Endothelial cell of umbilical vein (primary cell): ENCODE measurements at regions not wholly inside any gene's neighbourhood (a gene's known extent, or its start where the extent isn't known, plus 50 kb on each side); places are given as distances from the start of the nearest gene placed in this dataset.

Experiments used
- BruUV-seq: library from RNA; stranded (reverse); fragments of 400-500 nt; replicated peaks from 2 replicates; lab custom pipeline; 2021; lab: Mats Ljungman, UMichigan
- CTCF ChIA-PET: fragments of 300-600, 350-600 bp; sonication (Branson Sonifier 250); formaldehyde crosslinking; loops from one replicate; lab custom pipeline; 2021; ENCODE audit warnings: antibody characterized with exemption, inconsistent platforms; lab: Charles Lee
- POLR2A ChIA-PET: fragments of 300-600, 350-600 bp; sonication (Branson Sonifier 250); formaldehyde crosslinking; loops from one replicate; lab custom pipeline; 2021; ENCODE audit warnings: antibody characterized with exemption, inconsistent platforms; lab: Charles Lee
- DNase-seq: peaks from one replicate; pipeline ENCODE4 v3.0.0-alpha.2; 2011; ENCODE audit warnings: low read depth, low spot score
- FAIRE-seq: peaks from 2 replicates; lab custom pipeline; 2011; peaks lifted over from hg19 to GRCh38; lab: Jason Lieb, UNC
- H2AFZ ChIP-seq: 2 replicates; pipeline ENCODE4 v1.6.0; 2012; ENCODE audit warnings: low read depth, low read length, control low read depth, inconsistent platforms
- H3K27ac ChIP-seq: 2 replicates; pipeline ENCODE4 v1.5.1; 2011; ENCODE audit warnings: low read depth, mild to moderate bottlenecking, control low read depth, low read length, moderate library complexity; ENCODE audit not compliant: insufficient read depth
- H3K27me3 ChIP-seq, 2 experiments: 2 replicates each; pipeline versions ENCODE4 v1.6.0 to v1.6.1; 2011; ENCODE audit warnings: low read length in 2 of 2, mixed read lengths in 1 of 2; ENCODE audit not compliant: control insufficient read depth in 2 of 2, insufficient read depth in 2 of 2
- H3K36me3 ChIP-seq, 2 experiments: 2 replicates in 1 of 2; 3 replicates in 1 of 2; pipeline ENCODE4 v1.5.1; 2011; ENCODE audit warnings: low read length in 2 of 2, mild to moderate bottlenecking in 1 of 2, moderate library complexity in 1 of 2; ENCODE audit not compliant: control insufficient read depth in 2 of 2, insufficient read depth in 2 of 2; ENCODE audit errors: extremely low read depth in 1 of 2
- H3K4me1 ChIP-seq: 3 replicates; pipeline ENCODE4 v1.5.1; 2011; ENCODE audit warnings: mild to moderate bottlenecking, low read length; ENCODE audit not compliant: control insufficient read depth, insufficient read depth; ENCODE audit errors: extremely low read depth
- H3K4me2 ChIP-seq: 2 replicates; pipeline ENCODE4 v1.6.1; 2011; ENCODE audit warnings: low read length, control low read depth, mixed read lengths; ENCODE audit not compliant: insufficient read depth
- H3K4me3 ChIP-seq, 3 experiments: fragments of 200-600 bp in 1 of 3; sonication (generic), shearing (Covaris generic) in 1 of 3; replicated peaks in 1 of 3; 2 replicates each; pipeline ENCODE4 v1.5.1; 2011 to 2016; ENCODE audit warnings: control low read depth in 3 of 3, low read length in 3 of 3, mild to moderate bottlenecking in 2 of 3, inconsistent platforms in 1 of 3, low read depth in 1 of 3, moderate library complexity in 1 of 3; ENCODE audit not compliant: insufficient read depth in 1 of 3
- H3K79me2 ChIP-seq: 2 replicates; pipeline ENCODE4 v1.6.0; 2012; ENCODE audit warnings: low read length, inconsistent platforms; ENCODE audit not compliant: control insufficient read depth, insufficient read depth
- H3K9ac ChIP-seq: replicated peaks from 2 replicates; pipeline ENCODE3; 2011; ENCODE audit warnings: low read length, control low read depth; ENCODE audit not compliant: insufficient read depth; ENCODE audit errors: extremely low read depth
- H3K9me1 ChIP-seq: replicated peaks from 3 replicates; pipeline ENCODE4 v1.6.0; 2011; ENCODE audit warnings: mild to moderate bottlenecking, low read length; ENCODE audit not compliant: control insufficient read depth, insufficient read depth; ENCODE audit errors: extremely low read depth
- H3K9me3 ChIP-seq: replicated peaks from 2 replicates; pipeline ENCODE4 v1.5.1; 2012; ENCODE audit warnings: low read length, inconsistent platforms; ENCODE audit not compliant: control insufficient read depth, insufficient read depth
- H4K20me1 ChIP-seq: replicated peaks from 2 replicates; pipeline ENCODE3; 2011; ENCODE audit warnings: mild to moderate bottlenecking, low read length; ENCODE audit not compliant: control insufficient read depth, insufficient read depth; ENCODE audit errors: extremely low read depth
- EZH2 ChIP-seq: IDR thresholded peaks from 2 replicates; pipeline ENCODE4 v1.6.1; 2012; ENCODE audit warnings: borderline replicate concordance, low read depth, mild to moderate bottlenecking, moderate library complexity, low read length, inconsistent platforms; ENCODE audit not compliant: severe bottlenecking
- FOS ChIP-seq: IDR thresholded peaks from 2 replicates; pipeline ENCODE4 v1.6.1; 2011; ENCODE audit warnings: mild to moderate bottlenecking, low read length, moderate library complexity, borderline replicate concordance; ENCODE audit not compliant: insufficient read depth
- GATA2 ChIP-seq: IDR thresholded peaks from 2 replicates; pipeline ENCODE4 v1.7.0; 2011; ENCODE audit warnings: low read depth, mild to moderate bottlenecking, moderate library complexity, mixed read lengths, low read length; ENCODE audit not compliant: insufficient read length, insufficient read depth
- JUN ChIP-seq: IDR thresholded peaks from 2 replicates; pipeline ENCODE4 v1.6.1; 2011; ENCODE audit warnings: borderline replicate concordance, low read depth; ENCODE audit not compliant: insufficient read length, insufficient read depth
- MYC ChIP-seq: IDR thresholded peaks from one replicate; pipeline ENCODE4 v1.6.1; 2011; ENCODE audit warnings: mild to moderate bottlenecking, low read depth, low read length
- POLR2A ChIP-seq: IDR thresholded peaks from 2 replicates; pipeline ENCODE4 v1.6.1; 2012; ENCODE audit warnings: low read depth, mild to moderate bottlenecking, control low read depth, low read length
- POLR2AphosphoS5 ChIP-seq: IDR thresholded peaks from 2 replicates; pipeline ENCODE4 v1.6.1; 2012; ENCODE audit warnings: low read depth, mild to moderate bottlenecking, control low read depth, low read length, moderate library complexity; ENCODE audit not compliant: insufficient read depth
- dilution Hi-C: fragments of 300-500 bp; cut with MboI; formaldehyde crosslinking; loops from one replicate; pipeline ENCODE4 v1.15.0; 2019; ENCODE audit warnings: low sequenced_read_pairs; ENCODE audit not compliant: extremely low pct_ligation_motif_present
- intact Hi-C: fragments of 100-400 bp; cut with micrococcal nuclease; formaldehyde crosslinking; loops from one replicate; pipeline ENCODE4 v1.10.0; 2022
- TF ChIP-seq, protein P1 (sequence below), 2 donors: IDR thresholded peaks; 1 replicate in 1 of 2; 2 replicates in 1 of 2; pipeline ENCODE4 v1.5.1; 2011; ENCODE audit warnings: low read length in 2 of 2, mild to moderate bottlenecking in 2 of 2, moderate library complexity in 2 of 2, control low read depth in 1 of 2, inconsistent platforms in 1 of 2, low read depth in 1 of 2; ENCODE audit not compliant: insufficient read depth in 1 of 2; ENCODE audit errors: extremely low read depth in 1 of 2
- TF ChIP-seq, protein P2 (sequence below): IDR thresholded peaks from 2 replicates; pipeline ENCODE4 v1.6.1; 2011; ENCODE audit not compliant: insufficient read depth, insufficient read length

DNA sequence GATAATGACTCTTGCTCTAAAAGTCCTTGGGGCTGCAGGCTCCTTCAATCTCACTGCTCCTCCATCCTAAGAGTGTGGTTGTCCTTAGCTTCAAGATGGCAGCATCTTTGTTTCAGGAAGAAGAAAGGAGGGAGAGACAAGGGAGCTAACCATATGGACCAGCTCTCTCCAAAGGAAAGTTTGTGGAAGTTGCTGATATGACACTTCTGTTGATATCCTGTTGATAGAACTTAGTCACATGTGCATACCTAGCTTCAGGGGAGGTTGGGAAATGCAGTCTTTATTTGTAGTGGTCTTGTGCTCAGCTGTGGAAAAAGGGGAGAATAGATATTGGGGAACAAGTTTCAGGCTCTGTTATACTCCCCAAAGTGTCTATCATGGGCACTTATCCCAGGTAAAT is 186.9 kb downstream of the GIPC2 start:
- Histone ChIP-seq H3K4me3 (no peak overlapping the region), H3K27ac (no peak overlapping the region), H3K4me2 (no peak overlapping the region), H3K9me3 (no peaks in the 10 kb centered on the region), H3K27me3 (peaks cover 0 to 13% of the 10 kb centered on the region in 2 experiments), H3K9me1 (no peaks in the 10 kb centered on the region), H4K20me1 (no peaks in the 10 kb centered on the region), H3K9ac (no peak overlapping the region), H2AFZ (no peak overlapping the region), H3K4me1 (no peaks in the 10 kb centered on the region), H3K79me2 (no peaks in the 10 kb centered on the region), H3K36me3 (no peaks in the 10 kb centered on the region)
- ChIA-PET CTCF (interaction anchor here (1.1 to 1.6 kb wide), 3 partner anchors 17 to 194 kb away, joined by 3 read pairs; no protein-coding TSS in a partner anchor), POLR2A (no interaction called here)
- intact Hi-C loops = no loop called here
- no TSS peak for BruUV-seq
- dilution Hi-C loops = no loop called here
- DNase-seq = no peak
- FAIRE-seq = no peak
- TF ChIP-seq, protein P1, sequence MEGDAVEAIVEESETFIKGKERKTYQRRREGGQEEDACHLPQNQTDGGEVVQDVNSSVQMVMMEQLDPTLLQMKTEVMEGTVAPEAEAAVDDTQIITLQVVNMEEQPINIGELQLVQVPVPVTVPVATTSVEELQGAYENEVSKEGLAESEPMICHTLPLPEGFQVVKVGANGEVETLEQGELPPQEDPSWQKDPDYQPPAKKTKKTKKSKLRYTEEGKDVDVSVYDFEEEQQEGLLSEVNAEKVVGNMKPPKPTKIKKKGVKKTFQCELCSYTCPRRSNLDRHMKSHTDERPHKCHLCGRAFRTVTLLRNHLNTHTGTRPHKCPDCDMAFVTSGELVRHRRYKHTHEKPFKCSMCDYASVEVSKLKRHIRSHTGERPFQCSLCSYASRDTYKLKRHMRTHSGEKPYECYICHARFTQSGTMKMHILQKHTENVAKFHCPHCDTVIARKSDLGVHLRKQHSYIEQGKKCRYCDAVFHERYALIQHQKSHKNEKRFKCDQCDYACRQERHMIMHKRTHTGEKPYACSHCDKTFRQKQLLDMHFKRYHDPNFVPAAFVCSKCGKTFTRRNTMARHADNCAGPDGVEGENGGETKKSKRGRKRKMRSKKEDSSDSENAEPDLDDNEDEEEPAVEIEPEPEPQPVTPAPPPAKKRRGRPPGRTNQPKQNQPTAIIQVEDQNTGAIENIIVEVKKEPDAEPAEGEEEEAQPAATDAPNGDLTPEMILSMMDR (IDR thresholded peaks at IDR 0.05; ENCODE audit: extremely low read depth in 1 of 2, insufficient read depth in 1 of 2, low read depth in 1 of 2, low read length in 2 of 2) = no peak
- TF ChIP-seq MYC (no peak), POLR2A (no peak), GATA2 (no peak), POLR2AphosphoS5 (no peak), FOS (no peak), EZH2 (no peak), JUN (no peak)
- TF ChIP-seq, protein P2, sequence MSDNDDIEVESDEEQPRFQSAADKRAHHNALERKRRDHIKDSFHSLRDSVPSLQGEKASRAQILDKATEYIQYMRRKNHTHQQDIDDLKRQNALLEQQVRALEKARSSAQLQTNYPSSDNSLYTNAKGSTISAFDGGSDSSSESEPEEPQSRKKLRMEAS = no peak
